ENCODE measurements at regions not wholly inside any gene's neighbourhood (a gene's known extent, or its start where the extent isn't known, plus 50 kb on each side); places are given as distances from the start of the nearest gene placed in this dataset.

GRCh38 chr9:616694-617093 is 224.8 kb upstream of the DMRT1 start:
- Histone ChIP-seq H4K5ac (ENCODE audit: low read depth, low read length) (no peak overlapping the region), H3K4me3 (ENCODE audit: insufficient read depth, low read depth, low read length) (no peak overlapping the region), H3K27me3 (ENCODE audit: control insufficient read depth, insufficient read depth, low read length) (no peaks in the 10 kb centered on the region), H4K20me1 (ENCODE audit: insufficient read depth, low read length) (no peaks in the 10 kb centered on the region), H2AFZ (replicated peaks; ENCODE audit: low read length, poor library complexity) (no peak overlapping the region), H4K8ac (ENCODE audit: low read depth in 2 of 2, low read length in 2 of 2) (no peak overlapping the region), H3K4me1 (ENCODE audit: control insufficient read depth, insufficient read depth, low read length) (peaks cover 3% of the 10 kb centered on the region), H3K79me1 (ENCODE audit: low read depth in 1 of 2, low read length in 2 of 2) (no peaks in the 10 kb centered on the region), H3K9me3 (ENCODE audit: control insufficient read depth, insufficient read depth, low read length) (no peaks in the 10 kb centered on the region), H3K27ac (ENCODE audit: insufficient read depth, low read length) (no peak overlapping the region), H2BK15ac (ENCODE audit: low read depth, low read length) (peak overlapping the region; percentile 3; the same call in 1 of the 3 replicates), H3K23ac (ENCODE audit: low read depth, low read length) (no peak overlapping the region), H3K4me2 (ENCODE audit: low read depth, low read length) (no peak overlapping the region), H2AK5ac (ENCODE audit: low read depth, low read length) (no peak overlapping the region), H2BK20ac (ENCODE audit: low read depth, low read length) (no peak overlapping the region), H2BK120ac (ENCODE audit: low read depth, low read length) (no peak overlapping the region), H3K9me1 (ENCODE audit: insufficient read depth, low read length) (peaks cover 2% of the 10 kb centered on the region; the same call in 1 of the 2 replicates), H3K36me3 (ENCODE audit: control insufficient read depth, insufficient read depth, low read length) (no peaks in the 10 kb centered on the region), H2BK5ac (ENCODE audit: low read depth, low read length, poor library complexity, severe bottlenecking) (no peak overlapping the region), H4K91ac (ENCODE audit: insufficient read depth, low read depth, low read length) (no peak overlapping the region), H3K9ac (ENCODE audit: low read depth, low read length) (no peak overlapping the region), H2AK9ac (replicated peaks; ENCODE audit: low read depth, low read length, poor library complexity) (no peak overlapping the region), H3K14ac (replicated peaks; ENCODE audit: low read depth, low read length) (no peak overlapping the region), H3K4ac (ENCODE audit: low read depth, low read length) (peak overlapping the region; percentile 27; the same call in 1 of the 2 replicates), H3K56ac (ENCODE audit: extremely low read depth, insufficient read depth, low read length) (no peak overlapping the region), H3K18ac (ENCODE audit: low read depth, low read length) (peak overlapping the region; percentile 40; the same call in 1 of the 2 replicates)
- WGBS, 2 experiments (ENCODE audit: extremely low coverage in 2 of 2, insufficient read length in 1 of 2), result no CpG with 5 or more reads among the region's 4 CpGs
- ChIA-PET POLR2A (ENCODE audit: unreplicated experiment) (no interaction called here), CTCF (interaction anchor here (0.6 kb wide), 1 partner anchor 323 kb away, joined by 3 read pairs; no protein-coding TSS in a partner anchor)
- in situ Hi-C loops (cut with MboI; ENCODE audit: low sequenced_read_pairs) (loop anchor here (5.0 to 10.0 kb wide), 2 partner anchors 141 to 388 kb away; no protein-coding TSS in a partner anchor), intact Hi-C loops (cut with micrococcal nuclease) (loop anchor here (10.0 kb wide), 1 partner anchor 278 kb away; no protein-coding TSS in a partner anchor), dilution Hi-C loops (cut with HindIII; ENCODE audit: low sequenced_read_pairs, unreplicated experiment) (no loop called here)
- BruUV-seq (replicated peaks), result no TSS peak
- no peak for TF ChIP-seq CTCF (conservative IDR thresholded peaks at IDR 0.05; ENCODE audit: low read depth, low read length)
- TF ChIP-seq RAD21 (IDR thresholded peaks at IDR 0.05; ENCODE audit: low read length), result no peak
- no peak for TF ChIP-seq NFE2L2 (IDR thresholded peaks at IDR 0.05; ENCODE audit: low read depth, low read length)
- no peak for TF ChIP-seq CHD1 (IDR thresholded peaks at IDR 0.05; ENCODE audit: low read depth, low read length)
- no peak for TF ChIP-seq RFX5 (IDR thresholded peaks at IDR 0.05; ENCODE audit: low read depth, low read length)
- TF ChIP-seq MAZ (IDR thresholded peaks at IDR 0.05; ENCODE audit: borderline replicate concordance, low read depth, low read length), result no peak
- TF ChIP-seq MAFK (IDR thresholded peaks at IDR 0.05; ENCODE audit: low read depth, low read length), result no peak
- TF ChIP-seq ELK1 (IDR thresholded peaks at IDR 0.05; ENCODE audit: borderline replicate concordance, low read depth, low read length), result no peak
- TF ChIP-seq SMC3 (IDR thresholded peaks at IDR 0.05; ENCODE audit: low read depth, low read length), result no peak
- no peak for TF ChIP-seq MXI1 (IDR thresholded peaks at IDR 0.05; ENCODE audit: borderline replicate concordance, low read depth, low read length)
- TF ChIP-seq FOS (IDR thresholded peaks at IDR 0.05; ENCODE audit: low read depth, low read length), result no peak
- TF ChIP-seq USF2 (IDR thresholded peaks at IDR 0.05; ENCODE audit: low read depth, low read length), result no peak
- no peak for TF ChIP-seq POLR2A (IDR thresholded peaks at IDR 0.05; ENCODE audit: low read depth, low read length)
- no peak for TF ChIP-seq BHLHE40 (IDR thresholded peaks at IDR 0.05; ENCODE audit: low read depth, low read length)
- DNase-seq, result no peak
- no peak for ATAC-seq (ENCODE audit: low read depth)

All from IMR-90 (cell line).